Neural cell (in vitro differentiated cells): ENCODE measurements at regions not wholly inside any gene's neighbourhood (a gene's known extent, or its start where the extent isn't known, plus 50 kb on each side); places are given as distances from the start of the nearest gene placed in this dataset.

ENCODE experiments used
- H2AFZ ChIP-seq: fragments of 200-600, 300-800 bp; sonication (generic), shearing (Covaris generic); 2 replicates; pipeline ENCODE4 v1.6.0; 2014; ENCODE audit warnings: low read depth, mild to moderate bottlenecking, antibody characterized with exemption, low read length, moderate library complexity
- H3F3A ChIP-seq: fragments of 200-600 bp; shearing (Covaris generic); 2 replicates; pipeline ENCODE4 v1.6.1; 2016; ENCODE audit warnings: mild to moderate bottlenecking, moderate library complexity, mixed read lengths, antibody characterized with exemption, low read length; ENCODE audit not compliant: insufficient read depth, poor library complexity, severe bottlenecking
- H3K27ac ChIP-seq: fragments of 200-600, 300-800 bp; sonication (generic), shearing (Covaris generic); 2 replicates; pipeline ENCODE4 v1.5.1; 2014; ENCODE audit warnings: mild to moderate bottlenecking, low read length, moderate library complexity
- H3K27me3 ChIP-seq: fragments of 300-800, 200-600 bp; sonication (generic), shearing (Covaris generic); 2 replicates; pipeline ENCODE4 v1.6.0; 2014; ENCODE audit warnings: mild to moderate bottlenecking, low read depth, low read length, moderate library complexity; ENCODE audit not compliant: insufficient read depth
- H3K36me3 ChIP-seq: fragments of 300-800, 200-600 bp; sonication (generic), shearing (Covaris generic); 2 replicates; pipeline ENCODE4 v1.5.1; 2014; ENCODE audit warnings: mild to moderate bottlenecking, antibody characterized with exemption, low read length, moderate library complexity; ENCODE audit not compliant: insufficient read depth
- H3K4me2 ChIP-seq: fragments of 300-800, 200-600 bp; sonication (generic), shearing (Covaris generic); 2 replicates; pipeline ENCODE4 v1.6.0; 2014; ENCODE audit warnings: mild to moderate bottlenecking, low read length
- H3K4me3 ChIP-seq: fragments of 300-800, 200-600 bp; sonication (generic), shearing (Covaris generic); 2 replicates; pipeline ENCODE4 v1.5.1; 2014; ENCODE audit warnings: mild to moderate bottlenecking, low read length, moderate library complexity
- H3K79me2 ChIP-seq: fragments of 200-600 bp; shearing (Covaris generic); replicated peaks from 2 replicates; pipeline ENCODE4 v1.6.0; 2014; ENCODE audit warnings: mild to moderate bottlenecking, low read length, moderate library complexity; ENCODE audit not compliant: insufficient read depth
- H3K9ac ChIP-seq: fragments of 300-800, 200-600 bp; sonication (generic), shearing (Covaris generic); 2 replicates; pipeline ENCODE4 v1.6.1; 2016; ENCODE audit warnings: mild to moderate bottlenecking, low read length, mixed read lengths
- H3K9me2 ChIP-seq: fragments of 200-600 bp; shearing (Covaris generic); 2 replicates; pipeline ENCODE4 v1.6.1; 2016; ENCODE audit warnings: mild to moderate bottlenecking, low read length, mixed read lengths; ENCODE audit not compliant: insufficient read depth
- H3K9me3 ChIP-seq: fragments of 200-600, 300-800 bp; sonication (generic), shearing (Covaris generic); 2 replicates; pipeline ENCODE4 v1.6.1; 2016; ENCODE audit warnings: mild to moderate bottlenecking, mixed run types, low read length, moderate library complexity, mixed read lengths
- H4K20me1 ChIP-seq: fragments of 200-600 bp; shearing (Covaris generic); 2 replicates; pipeline ENCODE4 v1.6.1; 2016; ENCODE audit warnings: mild to moderate bottlenecking, mixed run types; ENCODE audit not compliant: insufficient read depth
- CTCF ChIP-seq: fragments of 450-650 bp; IDR thresholded peaks from 2 replicates; pipeline ENCODE4 v1.5.1; 2014; ENCODE audit warnings: antibody characterized with exemption, mild to moderate bottlenecking, moderate library complexity; ENCODE audit not compliant: poor library complexity, severe bottlenecking
- EP300 ChIP-seq: fragments of 450-650 bp; conservative IDR thresholded peaks from 2 replicates; pipeline ENCODE4 v1.6.1; 2014; ENCODE audit warnings: antibody characterized with exemption, mild to moderate bottlenecking, moderate library complexity; ENCODE audit not compliant: poor library complexity, severe bottlenecking
- EZH2 ChIP-seq: fragments of 200-600, 300-800 bp; shearing (Covaris generic), sonication (generic); IDR thresholded peaks from 2 replicates; pipeline ENCODE4 v1.6.1; 2014; ENCODE audit warnings: antibody characterized with exemption, low read length, borderline replicate concordance, mild to moderate bottlenecking; ENCODE audit not compliant: insufficient read depth, poor library complexity, severe bottlenecking
- MXI1 ChIP-seq: fragments of 450-650 bp; conservative IDR thresholded peaks from 2 replicates; pipeline ENCODE4 v1.6.1; 2014; ENCODE audit warnings: antibody characterized with exemption, mild to moderate bottlenecking; ENCODE audit not compliant: poor library complexity, severe bottlenecking
- POLR2AphosphoS5 ChIP-seq: IDR thresholded peaks from 2 replicates; pipeline ENCODE4 v1.6.1; 2012
- RAD21 ChIP-seq: fragments of 450-650 bp; conservative IDR thresholded peaks from 2 replicates; pipeline ENCODE4 v1.6.1; 2014; ENCODE audit warnings: antibody characterized with exemption, mild to moderate bottlenecking, moderate library complexity
- REST ChIP-seq: IDR thresholded peaks from 2 replicates; pipeline ENCODE4 v1.6.1; 2012; ENCODE audit warnings: borderline replicate concordance
- SMC3 ChIP-seq: fragments of 450-650 bp; conservative IDR thresholded peaks from 2 replicates; pipeline ENCODE4 v1.6.1; 2014; ENCODE audit warnings: antibody characterized with exemption, mild to moderate bottlenecking, moderate library complexity; ENCODE audit not compliant: poor library complexity
- TAF1 ChIP-seq: IDR thresholded peaks from 2 replicates; pipeline ENCODE4 v1.6.1; 2012; ENCODE audit warnings: low read depth

- no peak overlapping the region for H3K4me3 ChIP-seq
- no peaks in the 10 kb centered on the region for H3K27me3 ChIP-seq
- no peaks in the 10 kb centered on the region for H3K36me3 ChIP-seq
- H3K79me2 ChIP-seq, result no peaks in the 10 kb centered on the region
- TF ChIP-seq CTCF (no peak), EP300 (no peak), TAF1 (no peak), POLR2AphosphoS5 (no peak), RAD21 (no peak), EZH2 (no peak), MXI1 (no peak), SMC3 (no peak), REST (no peak)
- H3F3A ChIP-seq, result no peaks in the 10 kb centered on the region
- H3K27ac ChIP-seq, result no peak overlapping the region
- no peak overlapping the region for H3K9ac ChIP-seq
- H3K9me3 ChIP-seq, result no peaks in the 10 kb centered on the region
- H3K4me2 ChIP-seq, result no peak overlapping the region
- H4K20me1 ChIP-seq, result no peaks in the 10 kb centered on the region
- no peaks in the 10 kb centered on the region for H3K9me2 ChIP-seq
- no peak overlapping the region for H2AFZ ChIP-seq
Observed at GRCh38 chr3:165638034-165638433, 199.2 kb downstream of the BCHE start.

- H3K79me2 ChIP-seq, result no peaks in the 10 kb centered on the region
- H3K27ac ChIP-seq, result no peak overlapping the region
- H3K9ac ChIP-seq, result no peak overlapping the region
- H2AFZ ChIP-seq, result no peak overlapping the region
- no peaks in the 10 kb centered on the region for H3K36me3 ChIP-seq
- H3F3A ChIP-seq, result no peaks in the 10 kb centered on the region
- H4K20me1 ChIP-seq, result no peaks in the 10 kb centered on the region
- no peak overlapping the region for H3K4me2 ChIP-seq
- H3K9me2 ChIP-seq, result no peaks in the 10 kb centered on the region
- H3K4me3 ChIP-seq, result no peak overlapping the region
- TF ChIP-seq EZH2 (no peak), REST (no peak), CTCF (no peak), EP300 (no peak), TAF1 (no peak)
- H3K9me3 ChIP-seq, result no peaks in the 10 kb centered on the region
- H3K27me3 ChIP-seq, result no peaks in the 10 kb centered on the region
Observed at GRCh38 chr3:165636684-165637015, 200.6 kb downstream of the BCHE start.
